ENCODE measurements at regions not wholly inside any gene's neighbourhood (a gene's known extent, or its start where the extent isn't known, plus 50 kb on each side); places are given as distances from the start of the nearest gene placed in this dataset.

DNA sequence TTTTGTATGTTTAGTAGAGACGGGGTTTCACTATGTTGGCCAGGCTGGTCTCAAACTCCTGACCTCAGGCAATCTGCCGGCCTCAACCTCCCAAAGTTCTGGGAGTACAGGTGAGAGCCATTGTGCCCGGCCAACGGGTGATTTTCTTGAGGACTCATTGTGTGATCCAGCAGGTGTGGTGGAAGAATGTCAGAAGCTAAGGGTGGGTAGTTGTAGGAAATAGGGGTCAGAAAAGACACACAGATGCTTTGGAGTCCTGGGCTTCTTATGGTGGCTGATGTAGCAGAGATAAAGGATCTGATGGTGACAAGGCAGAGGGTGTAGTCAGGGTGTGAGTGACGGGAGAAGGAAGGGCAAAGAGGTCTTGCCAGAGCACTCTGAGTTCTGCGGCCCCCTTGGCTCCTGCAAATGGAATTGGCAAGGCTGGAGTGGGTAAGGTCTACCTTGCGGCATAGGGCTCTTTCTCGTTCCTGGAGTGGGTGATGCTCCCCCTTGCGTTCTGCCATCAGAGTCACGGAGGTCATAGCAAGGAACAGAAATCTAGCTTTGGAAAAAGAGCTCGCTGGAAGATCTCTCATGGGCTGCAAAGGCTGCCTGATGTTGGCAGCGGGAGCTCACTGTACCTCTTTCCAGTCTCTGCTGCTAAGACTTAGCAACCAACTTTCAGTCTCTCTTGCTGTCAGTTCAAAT is 97.2 kb downstream of the SREK1 start:
- no peak overlapping the region for H3K9ac ChIP-seq (ENCODE audit: low read depth in 1 of 2, low read length in 2 of 2)
- no peak overlapping the region for H3K27ac ChIP-seq (ENCODE audit: low read depth in 1 of 2, low read length in 2 of 2)
- no peak for DNase-seq (ENCODE audit: low spot score)
- 88% methylated on average over 12 of the region's 12 CpGs for WGBS
- H3K4me1 ChIP-seq (ENCODE audit: control insufficient read depth in 4 of 4, insufficient read depth in 4 of 4, low read length in 3 of 4), result no peaks in the 10 kb centered on the region
- no peaks in the 10 kb centered on the region for H3K36me3 ChIP-seq (ENCODE audit: control insufficient read depth in 4 of 4, insufficient read depth in 3 of 4, low read depth in 1 of 4, low read length in 3 of 4)
- TF ChIP-seq RXRA (IDR thresholded peaks at IDR 0.05) (no peak), YY1 (IDR thresholded peaks at IDR 0.05) (no peak), RAD21 (IDR thresholded peaks at IDR 0.05) (no peak), HNF4G (IDR thresholded peaks at IDR 0.05) (no peak), JUND (IDR thresholded peaks at IDR 0.05) (no peak), HNF4A (conservative IDR thresholded peaks at IDR 0.05) (no peak), FOXA2 (IDR thresholded peaks at IDR 0.05) (no peak), SP1 (IDR thresholded peaks at IDR 0.05) (no peak), FOXA1 (IDR thresholded peaks at IDR 0.05) (no peak), GABPA (IDR thresholded peaks at IDR 0.05 in 1 of 2, conservative IDR thresholded peaks at IDR 0.05 in 1 of 2) (no peak), MAX (IDR thresholded peaks at IDR 0.05) (no peak), NR2F2 (IDR thresholded peaks at IDR 0.05) (no peak)
- TF ChIP-seq, protein P1, sequence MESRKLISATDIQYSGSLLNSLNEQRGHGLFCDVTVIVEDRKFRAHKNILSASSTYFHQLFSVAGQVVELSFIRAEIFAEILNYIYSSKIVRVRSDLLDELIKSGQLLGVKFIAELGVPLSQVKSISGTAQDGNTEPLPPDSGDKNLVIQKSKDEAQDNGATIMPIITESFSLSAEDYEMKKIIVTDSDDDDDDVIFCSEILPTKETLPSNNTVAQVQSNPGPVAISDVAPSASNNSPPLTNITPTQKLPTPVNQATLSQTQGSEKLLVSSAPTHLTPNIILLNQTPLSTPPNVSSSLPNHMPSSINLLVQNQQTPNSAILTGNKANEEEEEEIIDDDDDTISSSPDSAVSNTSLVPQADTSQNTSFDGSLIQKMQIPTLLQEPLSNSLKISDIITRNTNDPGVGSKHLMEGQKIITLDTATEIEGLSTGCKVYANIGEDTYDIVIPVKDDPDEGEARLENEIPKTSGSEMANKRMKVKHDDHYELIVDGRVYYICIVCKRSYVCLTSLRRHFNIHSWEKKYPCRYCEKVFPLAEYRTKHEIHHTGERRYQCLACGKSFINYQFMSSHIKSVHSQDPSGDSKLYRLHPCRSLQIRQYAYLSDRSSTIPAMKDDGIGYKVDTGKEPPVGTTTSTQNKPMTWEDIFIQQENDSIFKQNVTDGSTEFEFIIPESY (IDR thresholded peaks at IDR 0.05), result no peak
- TF ChIP-seq, protein P2, sequence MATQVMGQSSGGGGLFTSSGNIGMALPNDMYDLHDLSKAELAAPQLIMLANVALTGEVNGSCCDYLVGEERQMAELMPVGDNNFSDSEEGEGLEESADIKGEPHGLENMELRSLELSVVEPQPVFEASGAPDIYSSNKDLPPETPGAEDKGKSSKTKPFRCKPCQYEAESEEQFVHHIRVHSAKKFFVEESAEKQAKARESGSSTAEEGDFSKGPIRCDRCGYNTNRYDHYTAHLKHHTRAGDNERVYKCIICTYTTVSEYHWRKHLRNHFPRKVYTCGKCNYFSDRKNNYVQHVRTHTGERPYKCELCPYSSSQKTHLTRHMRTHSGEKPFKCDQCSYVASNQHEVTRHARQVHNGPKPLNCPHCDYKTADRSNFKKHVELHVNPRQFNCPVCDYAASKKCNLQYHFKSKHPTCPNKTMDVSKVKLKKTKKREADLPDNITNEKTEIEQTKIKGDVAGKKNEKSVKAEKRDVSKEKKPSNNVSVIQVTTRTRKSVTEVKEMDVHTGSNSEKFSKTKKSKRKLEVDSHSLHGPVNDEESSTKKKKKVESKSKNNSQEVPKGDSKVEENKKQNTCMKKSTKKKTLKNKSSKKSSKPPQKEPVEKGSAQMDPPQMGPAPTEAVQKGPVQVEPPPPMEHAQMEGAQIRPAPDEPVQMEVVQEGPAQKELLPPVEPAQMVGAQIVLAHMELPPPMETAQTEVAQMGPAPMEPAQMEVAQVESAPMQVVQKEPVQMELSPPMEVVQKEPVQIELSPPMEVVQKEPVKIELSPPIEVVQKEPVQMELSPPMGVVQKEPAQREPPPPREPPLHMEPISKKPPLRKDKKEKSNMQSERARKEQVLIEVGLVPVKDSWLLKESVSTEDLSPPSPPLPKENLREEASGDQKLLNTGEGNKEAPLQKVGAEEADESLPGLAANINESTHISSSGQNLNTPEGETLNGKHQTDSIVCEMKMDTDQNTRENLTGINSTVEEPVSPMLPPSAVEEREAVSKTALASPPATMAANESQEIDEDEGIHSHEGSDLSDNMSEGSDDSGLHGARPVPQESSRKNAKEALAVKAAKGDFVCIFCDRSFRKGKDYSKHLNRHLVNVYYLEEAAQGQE (IDR thresholded peaks at IDR 0.05), result no peak
- TF ChIP-seq, protein P3, sequence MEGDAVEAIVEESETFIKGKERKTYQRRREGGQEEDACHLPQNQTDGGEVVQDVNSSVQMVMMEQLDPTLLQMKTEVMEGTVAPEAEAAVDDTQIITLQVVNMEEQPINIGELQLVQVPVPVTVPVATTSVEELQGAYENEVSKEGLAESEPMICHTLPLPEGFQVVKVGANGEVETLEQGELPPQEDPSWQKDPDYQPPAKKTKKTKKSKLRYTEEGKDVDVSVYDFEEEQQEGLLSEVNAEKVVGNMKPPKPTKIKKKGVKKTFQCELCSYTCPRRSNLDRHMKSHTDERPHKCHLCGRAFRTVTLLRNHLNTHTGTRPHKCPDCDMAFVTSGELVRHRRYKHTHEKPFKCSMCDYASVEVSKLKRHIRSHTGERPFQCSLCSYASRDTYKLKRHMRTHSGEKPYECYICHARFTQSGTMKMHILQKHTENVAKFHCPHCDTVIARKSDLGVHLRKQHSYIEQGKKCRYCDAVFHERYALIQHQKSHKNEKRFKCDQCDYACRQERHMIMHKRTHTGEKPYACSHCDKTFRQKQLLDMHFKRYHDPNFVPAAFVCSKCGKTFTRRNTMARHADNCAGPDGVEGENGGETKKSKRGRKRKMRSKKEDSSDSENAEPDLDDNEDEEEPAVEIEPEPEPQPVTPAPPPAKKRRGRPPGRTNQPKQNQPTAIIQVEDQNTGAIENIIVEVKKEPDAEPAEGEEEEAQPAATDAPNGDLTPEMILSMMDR (IDR thresholded peaks at IDR 0.05; ENCODE audit: low read depth, low read length, missing input control), result no peak
- peaks cover 0 to 1% (median 0%) of the 10 kb centered on the region in 4 donors for H3K9me3 ChIP-seq (ENCODE audit: control insufficient read depth in 4 of 4, low read length in 3 of 4)
- no peaks in the 10 kb centered on the region for H3K27me3 ChIP-seq (ENCODE audit: control insufficient read depth in 4 of 4, insufficient read depth in 4 of 4, low read length in 3 of 4)
- no peak overlapping the region for H3K4me3 ChIP-seq (ENCODE audit: low read depth in 1 of 3, low read length in 3 of 3)

Measured in liver (tissue), 8 donors.